ENCODE measurements at regions not wholly inside any gene's neighbourhood (a gene's known extent, or its start where the extent isn't known, plus 50 kb on each side); places are given as distances from the start of the nearest gene placed in this dataset.

GRCh38 chr4:15149234-15149838, 147.1 kb downstream of the CPEB2 start:
- Mint-ChIP-seq H3K36me3 (ENCODE audit: low read depth) (no peaks in the 10 kb centered on the region), H3K9me3 (no peaks in the 10 kb centered on the region), H3K27ac (no peak overlapping the region), H3K4me1 (peaks cover 38% of the 10 kb centered on the region), H3K27me3 (ENCODE audit: low read depth, poor library complexity) (peaks cover 2% of the 10 kb centered on the region), H3K4me3 (no peak overlapping the region)
- TF ChIP-seq CTCF (IDR thresholded peaks at IDR 0.05), result no peak
- DNase-seq, result no peak

- H3K27me3 Mint-ChIP-seq (ENCODE audit: low read depth, poor library complexity), result peaks cover 3% of the 10 kb centered on the region
- H3K36me3 Mint-ChIP-seq (ENCODE audit: low read depth), result no peaks in the 10 kb centered on the region
- peak; percentile 60 for DNase-seq
- H3K9me3 Mint-ChIP-seq, result no peaks in the 10 kb centered on the region
- H3K27ac Mint-ChIP-seq, result no peak overlapping the region
- H3K4me1 Mint-ChIP-seq, result peaks cover 36% of the 10 kb centered on the region
- H3K4me3 Mint-ChIP-seq, result no peak overlapping the region
- TF ChIP-seq CTCF (IDR thresholded peaks at IDR 0.05), result no peak
Measured at GRCh38 chr4:15149839-15150592, 147.7 kb downstream of the CPEB2 start.

DNA sequence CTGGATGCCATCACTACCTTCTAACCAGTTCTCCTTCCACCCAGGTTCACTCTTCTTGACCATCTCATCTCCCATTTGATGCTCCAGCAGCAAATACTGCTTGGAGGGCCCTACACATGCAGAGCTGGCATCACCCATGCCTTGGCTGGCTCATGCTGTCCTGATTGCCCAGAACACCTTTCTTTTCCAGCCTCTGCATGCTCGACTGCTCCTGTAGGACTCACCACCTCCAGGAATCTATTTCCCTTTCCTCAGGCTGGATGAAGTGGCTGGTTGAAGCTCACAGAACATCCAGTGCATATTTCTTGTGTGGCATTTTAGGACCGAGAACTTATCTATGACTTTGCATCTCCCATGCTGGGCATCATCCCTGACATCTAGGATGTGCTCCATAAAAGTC, 148.3 kb downstream of the CPEB2 start:
- Mint-ChIP-seq H3K4me1 (peaks cover 36% of the 10 kb centered on the region), H3K27ac (peak overlapping the region; percentile 13), H3K4me3 (no peak overlapping the region), H3K36me3 (ENCODE audit: low read depth) (no peaks in the 10 kb centered on the region), H3K9me3 (no peaks in the 10 kb centered on the region), H3K27me3 (ENCODE audit: low read depth, poor library complexity) (peaks cover 3% of the 10 kb centered on the region)
- TF ChIP-seq CTCF (IDR thresholded peaks at IDR 0.05), result no peak
- no peak for DNase-seq

DNA sequence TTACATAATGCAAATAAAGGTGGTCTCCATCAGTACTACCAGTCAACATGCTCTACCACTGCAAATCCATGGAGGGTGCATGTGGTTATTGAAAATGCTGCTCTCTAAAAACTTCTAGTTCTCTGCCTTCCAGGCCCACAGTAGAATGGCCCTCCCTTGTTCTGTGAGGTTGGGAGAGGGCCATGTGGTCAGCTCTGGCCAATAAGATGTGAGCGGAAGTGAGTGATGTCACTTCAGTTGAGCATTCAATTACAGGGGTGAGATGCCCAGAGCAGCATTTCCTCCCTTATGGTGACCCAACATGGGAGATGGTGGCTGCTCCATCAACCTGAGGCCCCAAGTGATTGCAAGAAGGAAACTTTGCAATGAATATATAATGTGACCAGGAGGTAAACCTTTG, 148.8 kb downstream of the CPEB2 start:
- H3K9me3 Mint-ChIP-seq, result peaks cover 3% of the 10 kb centered on the region
- no peak for DNase-seq
- peaks cover 36% of the 10 kb centered on the region for H3K4me1 Mint-ChIP-seq
- peak overlapping the region; percentile 13 for H3K27ac Mint-ChIP-seq
- H3K27me3 Mint-ChIP-seq (ENCODE audit: low read depth, poor library complexity), result peaks cover 3% of the 10 kb centered on the region
- TF ChIP-seq CTCF (IDR thresholded peaks at IDR 0.05), result no peak
- H3K36me3 Mint-ChIP-seq (ENCODE audit: low read depth), result no peaks in the 10 kb centered on the region
- no peak overlapping the region for H3K4me3 Mint-ChIP-seq

DNA sequence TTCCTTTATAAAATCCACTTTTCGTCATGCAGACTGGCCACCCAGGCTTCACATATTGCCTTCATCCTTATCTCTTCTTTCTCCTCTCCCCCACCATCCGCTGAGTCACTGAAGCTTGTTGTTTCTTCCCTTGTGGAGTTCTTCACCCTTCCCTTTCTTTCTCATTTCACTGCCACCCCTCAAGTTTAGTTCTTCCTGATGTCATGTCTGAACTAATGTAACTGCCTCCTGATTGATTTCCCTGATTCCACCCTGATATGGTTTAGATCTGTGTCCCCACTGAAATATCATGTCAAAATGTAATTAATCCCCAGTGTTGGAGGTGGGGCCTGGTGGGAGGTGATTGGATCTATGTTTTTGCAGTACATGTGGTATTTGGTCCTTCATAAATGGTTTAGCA, 151.4 kb downstream of the CPEB2 start:
- Mint-ChIP-seq H3K9me3 (peaks cover 9% of the 10 kb centered on the region), H3K4me1 (peaks cover 22% of the 10 kb centered on the region), H3K27ac (no peak overlapping the region), H3K27me3 (ENCODE audit: low read depth, poor library complexity) (peaks cover 3% of the 10 kb centered on the region), H3K36me3 (ENCODE audit: low read depth) (no peaks in the 10 kb centered on the region), H3K4me3 (no peak overlapping the region)
- DNase-seq, result no peak
- no peak for TF ChIP-seq CTCF (IDR thresholded peaks at IDR 0.05)
